SK-N-SH treated with all-trans-retinoic acid at 6 μM for 48 hours (cell line): ENCODE measurements at regions not wholly inside any gene's neighbourhood (a gene's known extent, or its start where the extent isn't known, plus 50 kb on each side); places are given as distances from the start of the nearest gene placed in this dataset.

Experiments used
- PATZ1 ChIP-seq: fragments of 250-450 bp; sonication (Bioruptor Pico); IDR thresholded peaks from 2 replicates; pipeline ENCODE4 v1.8.0; 2020; ENCODE audit warnings: mild to moderate bottlenecking, moderate library complexity, borderline replicate concordance
- SNAI2 ChIP-seq: fragments of 250-450 bp; sonication (Bioruptor Pico); IDR thresholded peaks from 2 replicates; pipeline ENCODE4 v1.5.0; 2020; ENCODE audit warnings: mild to moderate bottlenecking, moderate library complexity
- TCF4 ChIP-seq: fragments of 250-450 bp; sonication (Bioruptor Pico); IDR thresholded peaks from 2 replicates; pipeline ENCODE4 v1.8.0; 2021; ENCODE audit warnings: mild to moderate bottlenecking, moderate library complexity, borderline replicate concordance
- TSHZ2 ChIP-seq: fragments of 250-450 bp; sonication (Bioruptor Pico); IDR thresholded peaks from 2 replicates; pipeline ENCODE4 v1.5.0; 2020; ENCODE audit warnings: mild to moderate bottlenecking, moderate library complexity

GRCh38 chr12:25757037-25757665 is 201.3 kb upstream of the RASSF8 start:
- TF ChIP-seq SNAI2 (CRISPR knock-in tag), result no peak
- no peak for TF ChIP-seq TSHZ2
- TF ChIP-seq TCF4 (CRISPR knock-in tag), result no peak
- no peak for TF ChIP-seq PATZ1 (CRISPR knock-in tag)
